ENCODE measurements at regions not wholly inside any gene's neighbourhood (a gene's known extent, or its start where the extent isn't known, plus 50 kb on each side); places are given as distances from the start of the nearest gene placed in this dataset.

DNA sequence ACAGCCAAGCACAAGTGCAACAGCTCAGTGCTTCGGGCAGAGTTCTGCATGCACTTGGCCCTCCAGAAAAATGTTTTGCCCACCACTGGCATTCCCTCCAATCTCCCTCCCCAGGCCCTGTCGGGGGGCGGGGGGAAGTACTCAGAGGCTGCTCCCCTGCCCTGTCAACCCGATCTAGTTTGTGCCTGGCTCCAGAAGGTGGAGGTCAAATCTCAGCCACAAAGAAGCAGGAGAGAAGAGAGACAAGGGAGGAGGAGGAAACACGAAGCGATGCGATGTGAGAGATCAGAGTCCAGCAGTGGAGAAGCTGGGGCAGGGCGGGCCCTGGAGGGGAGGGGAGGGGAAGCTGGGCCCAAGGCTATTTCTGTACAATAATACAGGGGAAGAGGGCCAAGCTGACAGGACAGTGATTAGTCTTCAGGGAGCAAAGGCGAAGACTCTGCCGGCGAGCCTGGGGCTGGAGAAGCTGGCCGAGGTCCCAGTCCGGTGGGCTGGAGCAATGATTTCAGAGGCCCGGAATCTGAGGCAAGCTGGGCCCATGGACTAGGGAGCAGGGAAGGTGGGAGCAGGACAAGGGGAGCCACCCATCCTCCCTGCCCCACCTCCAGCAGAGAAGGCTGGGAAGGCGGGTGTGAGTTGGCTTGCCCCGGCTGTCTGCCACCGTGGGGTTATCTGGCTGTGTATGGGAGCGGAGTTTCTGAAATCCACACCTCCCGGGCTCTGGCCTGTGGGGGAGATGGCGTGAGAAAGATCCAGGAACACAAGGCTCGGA lies 167.1 kb downstream of the EFNB1 start:
- no peak overlapping the region for H3K4me3 ChIP-seq (ENCODE audit: control insufficient read depth, low read depth, low read length)
- DNase-seq (ENCODE audit: low read depth): peak; percentile 70
- TF ChIP-seq, protein P1, sequence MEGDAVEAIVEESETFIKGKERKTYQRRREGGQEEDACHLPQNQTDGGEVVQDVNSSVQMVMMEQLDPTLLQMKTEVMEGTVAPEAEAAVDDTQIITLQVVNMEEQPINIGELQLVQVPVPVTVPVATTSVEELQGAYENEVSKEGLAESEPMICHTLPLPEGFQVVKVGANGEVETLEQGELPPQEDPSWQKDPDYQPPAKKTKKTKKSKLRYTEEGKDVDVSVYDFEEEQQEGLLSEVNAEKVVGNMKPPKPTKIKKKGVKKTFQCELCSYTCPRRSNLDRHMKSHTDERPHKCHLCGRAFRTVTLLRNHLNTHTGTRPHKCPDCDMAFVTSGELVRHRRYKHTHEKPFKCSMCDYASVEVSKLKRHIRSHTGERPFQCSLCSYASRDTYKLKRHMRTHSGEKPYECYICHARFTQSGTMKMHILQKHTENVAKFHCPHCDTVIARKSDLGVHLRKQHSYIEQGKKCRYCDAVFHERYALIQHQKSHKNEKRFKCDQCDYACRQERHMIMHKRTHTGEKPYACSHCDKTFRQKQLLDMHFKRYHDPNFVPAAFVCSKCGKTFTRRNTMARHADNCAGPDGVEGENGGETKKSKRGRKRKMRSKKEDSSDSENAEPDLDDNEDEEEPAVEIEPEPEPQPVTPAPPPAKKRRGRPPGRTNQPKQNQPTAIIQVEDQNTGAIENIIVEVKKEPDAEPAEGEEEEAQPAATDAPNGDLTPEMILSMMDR (conservative IDR thresholded peaks at IDR 0.05; ENCODE audit: control insufficient read depth, insufficient read depth, low read depth, low read length): no peak

DNA sequence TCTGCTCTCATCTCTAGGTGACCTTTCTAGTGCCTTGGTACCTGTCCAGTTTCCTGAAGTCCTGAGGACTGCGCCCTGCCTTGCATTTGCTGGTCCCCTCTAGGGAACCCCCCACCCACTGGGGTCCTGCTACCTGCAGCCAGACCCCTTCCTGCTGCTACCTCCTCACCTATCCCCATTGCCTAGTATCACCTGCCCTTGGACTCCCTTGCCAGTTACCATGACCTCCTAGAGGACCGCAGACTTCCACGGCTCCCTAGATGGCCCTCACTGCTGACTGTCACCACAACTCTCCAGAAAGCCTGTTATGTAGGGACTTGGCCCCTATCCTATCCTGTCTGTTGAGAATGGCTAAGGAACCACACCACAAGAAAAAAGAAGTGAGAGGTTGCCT lies 166.6 kb downstream of the EFNB1 start:
- DNase-seq (ENCODE audit: low read depth): no peak
- H3K4me3 ChIP-seq (ENCODE audit: control insufficient read depth, low read depth, low read length): no peak overlapping the region
- TF ChIP-seq, protein P1 (conservative IDR thresholded peaks at IDR 0.05; ENCODE audit: control insufficient read depth, insufficient read depth, low read depth, low read length): no peak

DNA sequence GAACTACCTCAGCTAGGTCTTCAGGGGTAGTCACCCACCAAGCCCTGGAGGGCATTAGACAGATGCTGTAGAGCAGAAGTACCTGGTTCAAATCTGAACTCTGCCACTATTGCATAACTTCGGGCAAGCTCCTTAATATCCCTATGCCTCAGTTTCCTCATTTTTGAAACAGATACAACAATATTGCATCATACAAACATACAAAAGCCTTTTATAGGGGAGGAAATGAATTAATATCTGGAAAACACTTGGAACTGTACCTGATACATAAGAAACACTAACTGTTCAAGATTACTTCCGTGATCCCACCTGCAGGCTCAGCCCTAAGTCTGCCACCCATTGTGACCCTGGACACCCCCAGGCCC lies 166.1 kb downstream of the EFNB1 start:
- no peak overlapping the region for H3K4me3 ChIP-seq (ENCODE audit: control insufficient read depth, low read depth, low read length)
- DNase-seq (ENCODE audit: low read depth): no peak
- TF ChIP-seq, protein P1 (conservative IDR thresholded peaks at IDR 0.05; ENCODE audit: control insufficient read depth, insufficient read depth, low read depth, low read length): no peak

DNA sequence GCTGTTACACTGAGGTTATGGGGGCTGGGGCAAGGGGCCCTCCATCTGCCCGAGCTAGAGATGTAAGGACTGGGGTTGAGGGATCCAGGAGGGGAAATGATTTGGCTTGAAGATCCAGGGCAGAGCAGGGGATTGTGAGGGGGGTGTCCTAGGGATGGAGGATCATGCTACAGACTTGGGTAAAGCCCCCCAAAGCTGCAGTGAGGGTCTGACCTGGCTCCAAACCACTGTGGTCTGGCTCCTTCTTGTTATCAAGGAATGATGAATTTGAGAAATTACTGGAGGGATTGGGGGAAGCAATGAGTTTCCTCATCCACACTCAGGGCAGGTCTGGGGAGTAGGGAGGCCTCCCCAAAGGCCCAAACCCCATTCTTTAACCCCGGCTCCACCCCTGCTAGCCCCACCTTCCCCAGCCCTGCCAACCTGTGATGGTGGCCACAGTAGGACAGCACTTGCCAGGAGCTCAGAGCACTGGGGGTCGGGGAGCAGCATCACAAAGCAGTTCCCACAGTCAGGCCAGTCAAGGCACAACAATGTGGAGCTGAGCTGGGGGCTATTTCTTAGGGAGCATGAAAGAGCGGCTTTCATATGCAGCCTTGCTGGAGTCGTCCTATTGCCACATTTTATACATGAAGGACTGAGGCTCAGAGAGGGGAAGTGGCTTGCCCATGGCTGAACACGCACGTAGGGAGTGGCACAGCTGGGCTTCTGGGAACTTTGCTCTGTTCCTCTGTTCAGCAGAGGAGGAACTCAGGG lies 165.5 kb downstream of the EFNB1 start:
- H3K4me3 ChIP-seq (ENCODE audit: control insufficient read depth, low read depth, low read length): no peak overlapping the region
- TF ChIP-seq, protein P1 (conservative IDR thresholded peaks at IDR 0.05; ENCODE audit: control insufficient read depth, insufficient read depth, low read depth, low read length): no peak
- DNase-seq (ENCODE audit: low read depth): no peak

DNA sequence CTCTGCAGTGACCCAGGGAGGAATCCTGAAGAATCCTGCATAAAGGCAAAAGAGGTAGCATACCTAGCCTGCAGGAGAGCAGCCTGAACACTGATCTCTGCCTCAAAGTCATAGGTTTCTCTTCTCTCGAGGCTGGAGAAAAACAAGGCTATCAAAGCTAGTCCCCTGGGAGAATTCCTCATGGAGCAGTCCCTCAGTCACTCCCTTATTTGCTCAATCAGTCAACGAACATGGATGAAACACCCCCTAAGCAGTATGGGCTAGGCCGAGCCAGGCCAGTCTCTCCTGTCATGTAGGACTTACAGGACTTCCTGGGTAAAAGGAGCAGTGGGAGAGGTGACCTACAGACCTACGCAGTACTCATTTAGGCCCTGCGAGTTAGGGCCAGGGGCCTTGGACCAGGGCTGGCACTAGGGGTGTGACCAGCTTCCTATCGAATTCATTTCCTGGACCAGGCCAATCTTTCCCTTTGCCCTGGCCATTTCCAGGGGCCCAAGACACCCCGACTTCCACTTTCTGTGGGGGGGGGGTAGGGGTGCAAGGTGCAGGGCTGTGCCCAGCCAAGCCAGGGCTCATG lies 164.1 kb downstream of the EFNB1 start:
- TF ChIP-seq, protein P1 (conservative IDR thresholded peaks at IDR 0.05; ENCODE audit: control insufficient read depth, insufficient read depth, low read depth, low read length): no peak
- H3K4me3 ChIP-seq (ENCODE audit: control insufficient read depth, low read depth, low read length): no peak overlapping the region
- DNase-seq (ENCODE audit: low read depth): no peak

DNA sequence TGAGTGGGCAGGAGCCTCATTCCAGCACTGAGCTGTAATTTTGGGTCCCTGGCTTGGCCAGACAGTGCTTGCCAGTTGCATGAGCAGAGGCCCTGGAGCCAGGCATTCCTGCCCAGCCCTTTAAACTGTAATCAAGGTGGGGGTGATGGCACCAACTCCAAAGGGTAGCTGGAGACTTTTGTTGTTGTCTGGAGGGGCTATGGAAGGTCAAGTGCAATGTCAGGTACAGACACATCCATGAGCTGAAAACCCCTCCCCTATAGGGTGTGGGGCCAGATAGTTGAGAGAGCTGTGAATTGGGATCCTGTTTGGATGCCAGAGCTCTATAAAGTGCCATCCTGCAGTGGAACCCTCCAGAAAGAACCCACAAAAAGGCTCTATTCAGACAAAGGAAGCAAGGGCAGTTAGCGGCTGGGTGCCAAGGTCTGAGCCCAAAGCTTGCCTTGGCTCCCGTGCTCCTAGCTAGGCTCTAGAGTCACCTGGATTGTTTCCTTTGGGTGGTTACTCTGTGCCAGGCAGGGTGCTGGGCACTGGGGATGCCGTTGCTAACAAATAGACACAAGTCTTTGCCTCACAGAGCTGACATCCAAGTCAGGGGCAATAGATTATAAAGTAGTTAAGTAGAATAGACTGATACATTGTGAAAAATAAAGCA lies 163.0 kb downstream of the EFNB1 start:
- DNase-seq (ENCODE audit: low read depth): no peak
- no peak overlapping the region for H3K4me3 ChIP-seq (ENCODE audit: control insufficient read depth, low read depth, low read length)
- TF ChIP-seq, protein P1 (conservative IDR thresholded peaks at IDR 0.05; ENCODE audit: control insufficient read depth, insufficient read depth, low read depth, low read length): no peak
